K562 (cell line): ENCODE measurements at regions not wholly inside any gene's neighbourhood (a gene's known extent, or its start where the extent isn't known, plus 50 kb on each side); places are given as distances from the start of the nearest gene placed in this dataset.

Experiments used
- ATAC-seq: fragments of 200-7000 bp; cut with Tn5 transposase; 3 replicates; pipeline ENCODE4 v1.9.1; 2020; ENCODE audit warnings: moderate library complexity
- BruUV-seq: library from RNA; stranded (reverse); fragments of 400-500 nt; replicated peaks from 2 replicates; lab custom pipeline; 2021; lab: Mats Ljungman, UMichigan
- CTCF ChIA-PET: fragments of 300-600 bp; formaldehyde crosslinking; extraction: SDS; loops from one replicate; lab custom pipeline; 2021; ENCODE audit warnings: low intra/inter-chr PET ratio; lab: Yijun Ruan, JAX
- POLR2A ChIA-PET: fragments of 300-600, 350-650 bp; sonication (Branson Sonifier 250); formaldehyde crosslinking; extraction: SDS; loops from one replicate; lab custom pipeline; 2021; ENCODE audit warnings: antibody characterized with exemption, inconsistent platforms; lab: Yijun Ruan, JAX
- DNase-seq, 4 experiments: peaks; one replicate each; pipeline versions ENCODE4 v3.0.0 to v3.0.0-alpha.2; 2011 to 2018; ENCODE audit warnings: low spot score in 3 of 4, mixed read lengths in 3 of 4; ENCODE audit errors: extremely low read depth in 1 of 4
- FAIRE-seq: peaks from 2 replicates; lab custom pipeline; 2011; peaks lifted over from hg19 to GRCh38; lab: Jason Lieb, UNC
- H2AFZ ChIP-seq: 2 replicates; pipeline ENCODE4 v1.6.0; 2011; ENCODE audit warnings: low read depth, low read length, control low read depth, inconsistent platforms
- H3K27ac ChIP-seq: fragments of 200-600 bp; 3 replicates; pipeline ENCODE4 v1.8.0; 2011; ENCODE audit warnings: low read depth, mild to moderate bottlenecking, control low read depth, inconsistent platforms, low read length, moderate library complexity, mixed read lengths; ENCODE audit errors: extremely low read depth
- H3K27me3 ChIP-seq, 2 experiments: fragments of 300-600 bp in 1 of 2; 2 replicates in 1 of 2; 3 replicates in 1 of 2; pipeline versions ENCODE4 v1.6.0 to v1.8.0; 2011; ENCODE audit warnings: inconsistent platforms in 2 of 2, low read length in 2 of 2, mild to moderate bottlenecking in 1 of 2, mixed read lengths in 1 of 2, moderate library complexity in 1 of 2; ENCODE audit not compliant: control insufficient read depth in 2 of 2, insufficient read depth in 2 of 2
- H3K36me3 ChIP-seq: fragments of 300-600 bp; 3 replicates; pipeline ENCODE4 v1.8.0; 2011; ENCODE audit warnings: mild to moderate bottlenecking, low read length, inconsistent platforms; ENCODE audit not compliant: control insufficient read depth, insufficient read depth
- H3K4me1 ChIP-seq, 2 experiments: fragments of 200-600 bp in 1 of 2; replicated peaks in 1 of 2; 2 replicates in 1 of 2; 3 replicates in 1 of 2; pipeline versions ENCODE4 v1.5.1 to v1.8.0; 2011; ENCODE audit warnings: inconsistent platforms in 2 of 2, low read length in 2 of 2, mild to moderate bottlenecking in 1 of 2, mixed read lengths in 1 of 2, moderate library complexity in 1 of 2; ENCODE audit not compliant: control insufficient read depth in 2 of 2, insufficient read depth in 2 of 2
- H3K4me2 ChIP-seq: 2 replicates; pipeline ENCODE4 v1.6.1; 2011; ENCODE audit warnings: low read length, control low read depth, inconsistent platforms, mixed read lengths; ENCODE audit not compliant: insufficient read depth
- H3K4me3 ChIP-seq: fragments of 200-600 bp; sonication (generic), shearing (Covaris generic); 2 replicates; pipeline ENCODE4 v1.5.1; 2016; ENCODE audit warnings: control low read depth, inconsistent platforms
- H3K79me2 ChIP-seq: fragments of 200-600 bp; 3 replicates; pipeline ENCODE4 v1.8.0; 2011; ENCODE audit warnings: low read length, inconsistent platforms; ENCODE audit not compliant: control insufficient read depth, insufficient read depth
- H3K9ac ChIP-seq, 2 experiments: 2 replicates each; pipeline versions ENCODE4 v1.6.0 to v1.6.1; 2011; ENCODE audit warnings: low read depth in 2 of 2, low read length in 2 of 2, control low read depth in 1 of 2, inconsistent platforms in 1 of 2, mild to moderate bottlenecking in 1 of 2, mixed read lengths in 1 of 2; ENCODE audit not compliant: insufficient read depth in 1 of 2
- H3K9me1 ChIP-seq: one replicate; pipeline ENCODE4 v1.6.0; 2011; ENCODE audit warnings: inconsistent platforms, mild to moderate bottlenecking, low read length, moderate library complexity; ENCODE audit not compliant: control insufficient read depth, insufficient read depth
- H3K9me3 ChIP-seq: replicated peaks from 2 replicates; pipeline ENCODE4 v1.5.1; 2011; ENCODE audit warnings: low read depth, low read length, inconsistent platforms; ENCODE audit not compliant: control insufficient read depth, insufficient read depth
- H4K20me1 ChIP-seq: replicated peaks from 2 replicates; pipeline ENCODE4 v1.6.1; 2011; ENCODE audit warnings: low read length, inconsistent platforms, mixed read lengths; ENCODE audit not compliant: control insufficient read depth, insufficient read depth
- ATF3 ChIP-seq, 2 experiments: fragments of 450-650 bp in 1 of 2; sonication (generic) in 1 of 2; formaldehyde crosslinking in 1 of 2; IDR thresholded peaks in 1 of 2; conservative IDR thresholded peaks in 1 of 2; 2 replicates each; pipeline versions ENCODE4 v1.6.1 to v1.8.1; 2016 to 2023; ENCODE audit warnings: mild to moderate bottlenecking in 2 of 2, moderate library complexity in 2 of 2, inconsistent platforms in 1 of 2, missing genetic modification reagents in 1 of 2
- RAD21 ChIP-seq, 2 experiments: fragments of 250-450 bp in 1 of 2; fragments of 450-650 bp in 1 of 2; sonication (Bioruptor Pico) in 1 of 2; formaldehyde crosslinking in 1 of 2; IDR thresholded peaks in 1 of 2; conservative IDR thresholded peaks in 1 of 2; 2 replicates each; pipeline versions ENCODE4 v1.4.0 to v1.8.0; 2020 to 2022; ENCODE audit warnings: mild to moderate bottlenecking in 2 of 2, moderate library complexity in 1 of 2
- TARDBP ChIP-seq: fragments of 450-650 bp; IDR thresholded peaks from 2 replicates; pipeline ENCODE4 v1.6.1; 2016
- THRAP3 ChIP-seq: fragments of 450-650 bp; IDR thresholded peaks from 2 replicates; pipeline ENCODE4 v1.6.1; 2016; ENCODE audit warnings: mild to moderate bottlenecking, inconsistent platforms, borderline replicate concordance
- U2AF2 ChIP-seq: fragments of 200-400 bp; formaldehyde crosslinking; optimal IDR thresholded peaks from 2 replicates; pipeline ENCODE3; 2017; ENCODE audit warnings: low read depth, mild to moderate bottlenecking, low read length
- YBX1 ChIP-seq: fragments of 450-650 bp; IDR thresholded peaks from 2 replicates; pipeline ENCODE4 v1.7.1; 2016; ENCODE audit warnings: mild to moderate bottlenecking
- ZNF589 ChIP-seq: fragments of 200-800 bp; sonication (Bioruptor generic); IDR thresholded peaks from 2 replicates; pipeline ENCODE4 v1.6.1; 2016; ENCODE audit warnings: low read depth, missing genetic modification characterization, missing compliant biosample characterization
- WGBS: fragments of 100-300 bp; shearing (Covaris generic); methylation state at CpG from one replicate; pipeline ENCODE4 v1.1.6; 2016; ENCODE audit warnings: low coverage, mixed read lengths; ENCODE audit not compliant: insufficient coverage; ENCODE audit errors: missing lambda C conversion rate; 5-methylcytosine and 5-hydroxymethylcytosine counted together
- in situ Hi-C: fragments of 300-500 bp; cut with MboI; formaldehyde crosslinking; loops from 4 replicates; pipeline ENCODE4 v1.15.0; 2018; ENCODE audit warnings: inconsistent platforms, mixed read lengths
- intact Hi-C: fragments of 100-400 bp; cut with micrococcal nuclease; formaldehyde crosslinking; loops from 2 replicates; pipeline ENCODE4 v1.14.2; 2022
- TF ChIP-seq, protein P1 (sequence below), 2 experiments: fragments of 450-650 bp; IDR thresholded peaks; 2 replicates each; pipeline ENCODE4 v1.6.1; 2018; ENCODE audit warnings: mild to moderate bottlenecking in 2 of 2, low read depth in 1 of 2; ENCODE audit not compliant: partially characterized antibody in 2 of 2

DNA sequence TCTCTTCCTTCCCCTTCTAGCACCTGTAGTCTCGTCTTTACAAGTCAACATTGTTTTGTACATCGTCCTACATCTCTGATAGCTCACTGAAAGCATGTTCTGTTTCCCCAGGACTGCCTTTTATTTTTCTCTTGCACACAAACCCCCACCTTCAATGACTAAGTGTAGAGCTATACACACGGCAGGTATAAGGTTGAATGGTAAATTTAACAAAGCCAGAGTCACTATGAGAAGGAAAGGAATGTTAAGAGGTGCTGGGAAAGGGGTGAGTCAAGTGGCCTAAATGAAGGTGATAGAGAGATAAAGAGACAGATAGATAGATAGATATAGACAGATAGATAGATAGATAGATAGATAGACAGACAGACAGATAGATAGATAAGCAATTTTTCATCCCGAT, 134.3 kb upstream of the ATP1B1 start:
- Histone ChIP-seq H3K9me1 (no peaks in the 10 kb centered on the region), H4K20me1 (no peaks in the 10 kb centered on the region), H3K9me3 (no peaks in the 10 kb centered on the region), H3K79me2 (no peaks in the 10 kb centered on the region), H2AFZ (no peak overlapping the region), H3K9ac (no peak overlapping the region), H3K4me3 (no peak overlapping the region), H3K4me2 (no peak overlapping the region)
- ATAC-seq, result no peak
- WGBS, result 0% methylated on average over 4 of the region's 4 CpGs
- DNase-seq, result no peak
- CTCF ChIA-PET, result no interaction called here
- intact Hi-C loops, result no loop called here
- no peak for FAIRE-seq
- TF ChIP-seq ZNF589 (CRISPR knock-in tag), result no peak
- TF ChIP-seq THRAP3, result no peak
- no peak for TF ChIP-seq RAD21 (CRISPR knock-in tag; conservative IDR thresholded peaks at IDR 0.05 in 1 of 2, IDR thresholded peaks at IDR 0.05 in 1 of 2)
- no peak for TF ChIP-seq ATF3 (IDR thresholded peaks at IDR 0.05)
- TF ChIP-seq ATF3 (CRISPR knock-in tag; conservative IDR thresholded peaks at IDR 0.05), result no peak
- no peak for TF ChIP-seq TARDBP
- TF ChIP-seq, protein P1, sequence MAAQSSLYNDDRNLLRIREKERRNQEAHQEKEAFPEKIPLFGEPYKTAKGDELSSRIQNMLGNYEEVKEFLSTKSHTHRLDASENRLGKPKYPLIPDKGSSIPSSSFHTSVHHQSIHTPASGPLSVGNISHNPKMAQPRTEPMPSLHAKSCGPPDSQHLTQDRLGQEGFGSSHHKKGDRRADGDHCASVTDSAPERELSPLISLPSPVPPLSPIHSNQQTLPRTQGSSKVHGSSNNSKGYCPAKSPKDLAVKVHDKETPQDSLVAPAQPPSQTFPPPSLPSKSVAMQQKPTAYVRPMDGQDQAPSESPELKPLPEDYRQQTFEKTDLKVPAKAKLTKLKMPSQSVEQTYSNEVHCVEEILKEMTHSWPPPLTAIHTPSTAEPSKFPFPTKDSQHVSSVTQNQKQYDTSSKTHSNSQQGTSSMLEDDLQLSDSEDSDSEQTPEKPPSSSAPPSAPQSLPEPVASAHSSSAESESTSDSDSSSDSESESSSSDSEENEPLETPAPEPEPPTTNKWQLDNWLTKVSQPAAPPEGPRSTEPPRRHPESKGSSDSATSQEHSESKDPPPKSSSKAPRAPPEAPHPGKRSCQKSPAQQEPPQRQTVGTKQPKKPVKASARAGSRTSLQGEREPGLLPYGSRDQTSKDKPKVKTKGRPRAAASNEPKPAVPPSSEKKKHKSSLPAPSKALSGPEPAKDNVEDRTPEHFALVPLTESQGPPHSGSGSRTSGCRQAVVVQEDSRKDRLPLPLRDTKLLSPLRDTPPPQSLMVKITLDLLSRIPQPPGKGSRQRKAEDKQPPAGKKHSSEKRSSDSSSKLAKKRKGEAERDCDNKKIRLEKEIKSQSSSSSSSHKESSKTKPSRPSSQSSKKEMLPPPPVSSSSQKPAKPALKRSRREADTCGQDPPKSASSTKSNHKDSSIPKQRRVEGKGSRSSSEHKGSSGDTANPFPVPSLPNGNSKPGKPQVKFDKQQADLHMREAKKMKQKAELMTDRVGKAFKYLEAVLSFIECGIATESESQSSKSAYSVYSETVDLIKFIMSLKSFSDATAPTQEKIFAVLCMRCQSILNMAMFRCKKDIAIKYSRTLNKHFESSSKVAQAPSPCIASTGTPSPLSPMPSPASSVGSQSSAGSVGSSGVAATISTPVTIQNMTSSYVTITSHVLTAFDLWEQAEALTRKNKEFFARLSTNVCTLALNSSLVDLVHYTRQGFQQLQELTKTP (IDR thresholded peaks at IDR 0.05; ENCODE audit: low read depth in 1 of 2, partially characterized antibody in 2 of 2), result no peak
- TF ChIP-seq U2AF2, result no peak
- no peak for TF ChIP-seq YBX1
- TF ChIP-seq, all 486 proteins: peak for 0
- Histone ChIP-seq H3K27me3 (peaks cover 0 to 4% of the 10 kb centered on the region in 2 experiments; a peak in 2 of 5 replicates), H3K27ac (no peak overlapping the region), H3K36me3 (no peaks in the 10 kb centered on the region), H3K4me1 (no peaks in the 10 kb centered on the region)
- POLR2A ChIA-PET, result no interaction called here
- no TSS peak for BruUV-seq
- in situ Hi-C loops, result no loop called here
